GM03348 (cell line): ENCODE measurements at regions not wholly inside any gene's neighbourhood (a gene's known extent, or its start where the extent isn't known, plus 50 kb on each side); places are given as distances from the start of the nearest gene placed in this dataset.
"Not testable (repeated sequence)": the region's sequence is repeated elsewhere in the genome, so short reads cannot be mapped to it uniquely, and the experiment has no call there.

Source experiments
- DNase-seq: peaks from one replicate; pipeline ENCODE4 v3.0.0; 2012; ENCODE audit warnings: low spot score

- not testable (repeated sequence) for DNase-seq
Observed at GRCh38 chr4:27075603-27076002, 215.0 kb downstream of the STIM2 start.

DNA sequence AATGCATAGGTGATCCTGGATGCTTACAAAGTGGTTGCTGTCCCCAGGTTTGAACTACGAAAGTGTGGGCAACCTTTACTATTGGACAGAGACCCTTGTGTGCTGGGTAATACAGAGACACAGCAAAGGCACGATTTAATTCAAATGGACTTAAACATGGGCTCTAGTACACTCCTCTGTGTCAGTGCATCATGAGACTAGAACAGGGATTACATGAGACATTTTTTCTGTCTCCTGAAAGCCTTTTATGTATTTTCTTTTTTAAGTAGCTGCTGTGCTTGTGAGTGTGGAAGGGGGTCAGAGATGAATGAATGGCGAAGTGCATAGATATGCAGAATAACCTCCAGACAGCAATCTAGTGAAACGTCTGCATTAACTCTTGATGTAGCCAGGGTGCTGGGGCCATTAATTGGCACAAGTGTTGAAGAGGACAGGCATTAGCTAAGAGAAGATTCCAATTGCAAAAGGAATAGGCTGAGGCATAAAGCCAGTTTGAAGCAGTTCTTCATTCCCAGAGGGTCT, 218.4 kb downstream of the STIM2 start:
- no peak for DNase-seq

GRCh38 chr4:27081675-27082586, 221.3 kb downstream of the STIM2 start:
- no peak for DNase-seq

DNA sequence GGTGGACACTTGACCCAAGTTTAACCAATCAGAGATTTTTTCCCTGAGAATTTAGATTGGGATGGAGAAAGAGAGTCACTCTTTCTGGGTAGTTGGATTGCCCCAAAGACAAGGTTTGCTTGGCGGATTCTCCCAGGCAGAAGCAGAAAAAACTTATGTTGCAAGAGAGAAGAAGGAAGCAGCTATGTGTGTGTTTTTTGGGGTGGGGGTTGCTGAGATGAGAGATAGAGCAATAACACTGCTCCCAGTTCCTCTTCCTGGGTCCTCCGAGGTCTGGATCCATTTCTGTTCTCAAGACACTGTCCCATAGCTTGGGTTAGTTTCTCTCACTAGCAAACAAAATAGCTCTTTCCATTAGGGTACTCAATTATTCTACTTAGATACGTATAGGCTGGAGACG, 222.1 kb downstream of the STIM2 start:
- DNase-seq: no peak

GRCh38 chr4:27084685-27085361, 224.2 kb downstream of the STIM2 start:
- DNase-seq: peak; percentile 59

DNA sequence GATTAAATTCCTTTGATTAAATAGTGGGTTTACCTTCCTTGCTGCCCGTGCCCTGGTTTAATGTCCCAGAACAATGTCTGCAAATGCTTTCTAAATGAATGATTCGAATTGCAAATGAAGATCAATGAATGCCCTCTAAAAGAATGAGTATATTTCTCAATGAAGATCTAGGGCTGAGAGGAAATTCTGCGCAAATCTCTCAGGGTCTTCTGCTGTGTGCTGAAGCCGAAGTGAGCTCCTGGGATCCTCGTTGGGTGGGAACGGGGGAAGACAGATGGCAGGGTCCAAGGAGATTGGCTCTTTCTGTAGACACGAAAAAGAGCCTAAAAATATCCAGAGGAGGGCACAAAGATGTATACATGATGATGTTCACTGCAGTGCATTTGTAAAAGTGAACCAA, 224.8 kb downstream of the STIM2 start:
- no peak for DNase-seq

- DNase-seq: no peak
Observed at GRCh38 chr4:27087306-27088045, 226.8 kb downstream of the STIM2 start.

- no peak for DNase-seq
Observed at GRCh38 chr4:27088491-27088890, 227.8 kb downstream of the STIM2 start.

GRCh38 chr4:27089186-27089585, 228.5 kb downstream of the STIM2 start:
- DNase-seq: no peak

DNA sequence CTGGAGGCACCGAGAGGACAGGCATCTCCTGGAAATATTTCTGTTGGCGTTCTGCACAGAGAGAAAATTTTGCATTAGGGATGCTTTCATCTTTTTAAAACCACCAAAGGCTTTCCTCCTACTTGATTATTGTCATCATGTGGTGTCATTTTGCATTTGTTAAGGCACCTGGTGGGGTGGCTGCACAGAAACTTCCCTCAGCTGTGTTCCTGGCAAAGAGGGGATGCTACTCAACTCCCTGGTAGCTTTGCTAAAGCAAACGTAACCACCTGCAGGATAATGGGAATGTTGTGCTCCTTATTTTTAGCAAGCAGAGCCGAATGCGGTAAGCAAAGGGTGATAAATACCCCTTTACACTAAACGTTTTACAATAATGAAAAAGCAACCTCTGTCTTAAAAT, 229.8 kb downstream of the STIM2 start:
- no peak for DNase-seq

- no peak for DNase-seq
Observed at GRCh38 chr4:27094224-27094623, 233.6 kb downstream of the STIM2 start.

GRCh38 chr4:27094783-27095182, 234.1 kb downstream of the STIM2 start:
- DNase-seq: no peak

GRCh38 chr4:27096142-27096824, 235.6 kb downstream of the STIM2 start:
- no peak for DNase-seq

DNA sequence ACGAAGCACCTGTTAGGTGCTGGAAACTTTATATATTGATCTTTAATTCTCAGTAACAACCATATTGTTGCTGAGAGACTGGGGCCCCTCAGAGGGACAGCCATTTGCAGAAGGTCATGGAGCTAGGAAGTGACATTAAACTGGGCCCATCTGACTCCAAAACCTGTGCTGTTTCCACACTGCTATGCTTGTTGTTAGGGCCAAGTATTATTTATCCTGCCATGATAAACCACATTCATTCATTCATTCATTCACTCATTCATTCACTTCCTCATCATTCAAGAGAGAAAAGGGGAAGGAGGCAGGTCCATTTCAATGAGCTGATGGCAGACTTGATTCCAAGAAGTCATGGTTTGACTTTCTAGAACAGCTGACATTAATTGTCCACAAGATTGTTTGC, 237.4 kb downstream of the STIM2 start:
- DNase-seq: no peak

- DNase-seq: no peak
Observed at GRCh38 chr4:27100713-27101112, 240.1 kb downstream of the STIM2 start.

DNA sequence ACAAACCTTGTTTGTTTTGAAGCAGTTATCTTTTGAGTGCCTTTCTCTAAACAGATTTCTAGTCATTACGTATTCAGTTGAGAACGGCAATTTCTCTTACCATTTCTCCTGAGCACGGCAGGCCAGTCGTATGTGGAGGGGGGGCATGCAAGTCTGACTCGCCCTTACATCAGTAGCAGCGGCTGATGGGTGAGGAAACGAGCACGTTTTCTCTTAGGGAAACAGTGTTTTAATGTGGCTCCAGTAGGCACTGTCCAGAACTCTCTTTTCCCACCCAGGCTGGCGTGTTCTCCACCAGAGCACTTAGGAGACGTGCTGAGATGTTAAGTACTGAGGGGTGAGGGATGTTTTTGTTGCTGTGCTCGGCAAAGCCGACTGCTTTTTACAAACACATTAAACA, 240.5 kb downstream of the STIM2 start:
- no peak for DNase-seq

DNA sequence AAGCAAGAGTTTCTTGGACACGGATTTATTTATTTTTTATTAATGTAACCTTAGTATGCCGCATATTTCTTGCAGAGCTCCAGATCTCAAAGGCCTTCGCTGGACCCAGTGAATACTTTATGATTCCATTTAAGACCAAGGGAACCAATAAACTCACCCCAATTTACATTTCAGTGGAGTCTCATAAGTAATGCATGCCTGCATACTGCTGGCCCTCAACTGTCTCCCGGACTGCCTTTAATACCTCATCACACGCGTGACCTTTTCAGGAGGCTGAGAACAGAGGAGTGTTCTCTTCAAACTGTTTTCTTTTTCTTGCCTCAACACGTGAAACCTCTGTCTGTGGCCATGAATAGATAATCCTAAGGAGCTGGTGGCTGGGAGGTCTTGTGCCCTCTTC, 240.9 kb downstream of the STIM2 start:
- no peak for DNase-seq

DNA sequence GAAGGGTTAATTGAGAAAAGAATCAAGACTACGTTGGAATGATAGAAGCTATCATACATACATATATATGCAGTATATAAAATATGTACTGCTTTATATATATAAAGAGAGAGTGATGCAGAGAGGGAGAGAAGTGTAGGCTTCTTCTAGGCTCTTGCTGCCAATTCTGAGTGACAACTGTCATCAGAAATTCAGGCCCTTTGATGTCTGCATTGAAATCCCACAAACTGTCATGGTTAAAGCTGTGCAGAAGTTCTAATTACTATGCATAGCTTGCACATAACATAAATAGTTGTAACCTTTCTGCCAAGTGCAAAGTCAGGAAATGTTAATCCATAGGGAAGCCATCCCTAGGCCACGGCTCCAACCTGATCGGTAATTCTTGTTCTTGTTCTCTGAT, 251.0 kb downstream of the STIM2 start:
- no peak for DNase-seq

GRCh38 chr4:27112587-27112986, 251.9 kb downstream of the STIM2 start:
- DNase-seq: no peak

GRCh38 chr4:27115221-27115620, 254.6 kb downstream of the STIM2 start:
- no peak for DNase-seq

DNA sequence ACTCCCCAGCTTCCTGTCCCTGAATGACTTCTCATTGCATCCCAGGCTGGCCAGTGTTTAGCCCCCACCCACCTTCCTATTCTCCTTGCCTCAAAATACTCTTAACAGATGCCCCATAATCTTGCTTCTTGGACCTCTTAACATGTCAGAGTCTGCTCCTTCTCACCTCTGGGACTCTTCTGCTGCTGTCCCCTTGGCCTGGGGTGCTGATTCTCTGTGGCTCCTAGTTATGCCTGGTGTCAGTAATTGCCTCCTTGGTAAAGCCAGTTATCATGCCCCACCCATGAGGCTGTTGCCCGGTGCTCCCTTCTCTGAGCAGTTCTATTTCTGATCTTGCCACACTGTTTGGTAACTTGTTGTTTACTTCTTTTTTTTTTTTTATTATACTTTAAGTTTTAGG, 256.8 kb downstream of the STIM2 start:
- no peak for DNase-seq

GRCh38 chr4:27119239-27119638, 258.6 kb downstream of the STIM2 start:
- DNase-seq: no peak
